IMR-90 (cell line): ENCODE measurements at regions not wholly inside any gene's neighbourhood (a gene's known extent, or its start where the extent isn't known, plus 50 kb on each side); places are given as distances from the start of the nearest gene placed in this dataset.

Experiments
- ATAC-seq: fragments of 200-7000 bp; cut with Tn5 transposase; 2 replicates; pipeline ENCODE4 v1.9.1; 2020; ENCODE audit warnings: low read depth, mild to moderate bottlenecking, moderate library complexity
- BruUV-seq: library from RNA; stranded (reverse); fragments of 400-500 nt; replicated peaks from 2 replicates; lab custom pipeline; 2021; lab: Mats Ljungman, UMichigan
- CTCF ChIA-PET: fragments of 300-600 bp; formaldehyde crosslinking; extraction: SDS; loops from one replicate; lab custom pipeline; 2021; ENCODE audit warnings: antibody characterized with exemption; lab: Yijun Ruan, JAX
- POLR2A ChIA-PET: fragments of 300-600 bp; sonication (Branson Sonifier 250); formaldehyde crosslinking; loops from one replicate; lab custom pipeline; 2022; ENCODE audit warnings: antibody characterized with exemption; ENCODE audit not compliant: unreplicated experiment; lab: Charles Lee
- DNase-seq: peaks from one replicate; pipeline ENCODE4 v3.0.0; 2013
- H2AFZ ChIP-seq: replicated peaks from 2 replicates; pipeline ENCODE3; 2013; ENCODE audit warnings: low read length, mild to moderate bottlenecking; ENCODE audit not compliant: poor library complexity
- H2AK5ac ChIP-seq: 2 replicates; pipeline ENCODE4 v1.6.1; 2013; ENCODE audit warnings: low read depth, low read length, inconsistent platforms
- H2AK9ac ChIP-seq: replicated peaks from 2 replicates; pipeline ENCODE3; 2013; ENCODE audit warnings: mild to moderate bottlenecking, low read depth, low read length, moderate library complexity; ENCODE audit not compliant: poor library complexity
- H2BK120ac ChIP-seq: 2 replicates; pipeline ENCODE4 v1.6.1; 2013; ENCODE audit warnings: low read depth, low read length, inconsistent platforms
- H2BK15ac ChIP-seq: 3 replicates; pipeline ENCODE4 v1.6.1; 2013; ENCODE audit warnings: low read depth, low read length, inconsistent platforms
- H2BK20ac ChIP-seq: 2 replicates; pipeline ENCODE4 v1.6.1; 2013; ENCODE audit warnings: low read depth, mild to moderate bottlenecking, inconsistent platforms, low read length, moderate library complexity
- H2BK5ac ChIP-seq: 2 replicates; pipeline ENCODE4 v1.6.1; 2013; ENCODE audit warnings: mild to moderate bottlenecking, low read depth, low read length, inconsistent platforms; ENCODE audit not compliant: poor library complexity, severe bottlenecking
- H3K14ac ChIP-seq: replicated peaks from 2 replicates; pipeline ENCODE4 v1.6.1; 2013; ENCODE audit warnings: low read depth, low read length, inconsistent platforms
- H3K18ac ChIP-seq: 2 replicates; pipeline ENCODE4 v1.6.1; 2013; ENCODE audit warnings: low read depth, low read length, control low read depth
- H3K23ac ChIP-seq: 2 replicates; pipeline ENCODE4 v1.6.1; 2013; ENCODE audit warnings: low read depth, low read length, inconsistent platforms
- H3K27ac ChIP-seq: 2 replicates; pipeline ENCODE4 v1.5.1; 2013; ENCODE audit warnings: mild to moderate bottlenecking, control low read depth, low read length; ENCODE audit not compliant: insufficient read depth
- H3K27me3 ChIP-seq: 2 replicates; pipeline ENCODE4 v1.6.1; 2013; ENCODE audit warnings: low read length; ENCODE audit not compliant: control insufficient read depth, insufficient read depth
- H3K36me3 ChIP-seq: 2 replicates; pipeline ENCODE4 v1.6.1; 2013; ENCODE audit warnings: low read length, mixed read lengths; ENCODE audit not compliant: control insufficient read depth, insufficient read depth
- H3K4ac ChIP-seq: 2 replicates; pipeline ENCODE4 v1.6.1; 2013; ENCODE audit warnings: low read depth, low read length, inconsistent platforms
- H3K4me1 ChIP-seq: 2 replicates; pipeline ENCODE4 v1.6.1; 2013; ENCODE audit warnings: low read length, mixed read lengths; ENCODE audit not compliant: control insufficient read depth, insufficient read depth
- H3K4me2 ChIP-seq: 2 replicates; pipeline ENCODE4 v1.6.1; 2013; ENCODE audit warnings: low read depth, mild to moderate bottlenecking, control low read depth, low read length, moderate library complexity
- H3K4me3 ChIP-seq: 2 replicates; pipeline ENCODE4 v1.5.1; 2013; ENCODE audit warnings: low read depth, mild to moderate bottlenecking, control low read depth, low read length, moderate library complexity; ENCODE audit not compliant: insufficient read depth
- H3K56ac ChIP-seq: 2 replicates; pipeline ENCODE4 v1.6.1; 2013; ENCODE audit warnings: low read length, inconsistent platforms; ENCODE audit not compliant: insufficient read depth; ENCODE audit errors: extremely low read depth
- H3K79me1 ChIP-seq, 2 experiments: 2 replicates each; pipeline ENCODE4 v1.6.1; 2013; ENCODE audit warnings: low read length in 2 of 2, inconsistent platforms in 1 of 2, low read depth in 1 of 2
- H3K9ac ChIP-seq: 2 replicates; pipeline ENCODE4 v1.6.1; 2013; ENCODE audit warnings: low read depth, low read length, control low read depth
- H3K9me1 ChIP-seq: 2 replicates; pipeline ENCODE4 v1.6.1; 2013; ENCODE audit warnings: low read length, inconsistent platforms; ENCODE audit not compliant: insufficient read depth
- H3K9me3 ChIP-seq: 2 replicates; pipeline ENCODE4 v1.6.1; 2013; ENCODE audit warnings: low read length; ENCODE audit not compliant: control insufficient read depth, insufficient read depth
- H4K20me1 ChIP-seq: 2 replicates; pipeline ENCODE4 v1.6.1; 2013; ENCODE audit warnings: low read length, inconsistent platforms; ENCODE audit not compliant: insufficient read depth
- H4K5ac ChIP-seq: 2 replicates; pipeline ENCODE4 v1.6.1; 2013; ENCODE audit warnings: mild to moderate bottlenecking, low read depth, low read length, control low read depth
- H4K8ac ChIP-seq, 2 experiments: 2 replicates each; pipeline ENCODE4 v1.6.1; 2013; ENCODE audit warnings: low read depth in 2 of 2, low read length in 2 of 2, control low read depth in 1 of 2, inconsistent platforms in 1 of 2
- H4K91ac ChIP-seq: 2 replicates; pipeline ENCODE4 v1.6.1; 2013; ENCODE audit warnings: low read depth, low read length, inconsistent platforms; ENCODE audit not compliant: insufficient read depth
- CEBPB ChIP-seq: IDR thresholded peaks from 2 replicates; pipeline ENCODE4 v1.6.1; 2012; ENCODE audit warnings: low read depth, low read length, improper control_type of control experiment
- ELK1 ChIP-seq: fragments of 150-350 bp; IDR thresholded peaks from 2 replicates; pipeline ENCODE4 v1.6.1; 2016; ENCODE audit warnings: low read depth, mild to moderate bottlenecking, low read length, moderate library complexity, borderline replicate concordance
- MAFK ChIP-seq: IDR thresholded peaks from 2 replicates; pipeline ENCODE4 v1.6.1; 2012; ENCODE audit warnings: low read depth, low read length, improper control_type of control experiment
- WGBS, 2 experiments: methylation state at CpG; one replicate each; pipeline versions ENCODE4 v1.1.5 to v1.1.7; 2013; ENCODE audit warnings: missing lambda C conversion rate in 2 of 2; ENCODE audit not compliant: insufficient read length in 1 of 2; ENCODE audit errors: extremely low coverage in 2 of 2; 5-methylcytosine and 5-hydroxymethylcytosine counted together
- dilution Hi-C: fragments of 300-500 bp; cut with HindIII; formaldehyde crosslinking; loops from one replicate; pipeline ENCODE4 v1.14.3; 2018; ENCODE audit warnings: low sequenced_read_pairs; ENCODE audit not compliant: unreplicated experiment
- in situ Hi-C: fragments of 300-500 bp; cut with MboI; formaldehyde crosslinking; loops from 3 replicates; pipeline ENCODE4 v1.14.3; 2019; ENCODE audit warnings: low sequenced_read_pairs, inconsistent platforms, mixed read lengths
- intact Hi-C: fragments of 100-400 bp; cut with micrococcal nuclease; formaldehyde crosslinking; loops from 2 replicates; pipeline ENCODE4 v1.10.0; 2022

DNA sequence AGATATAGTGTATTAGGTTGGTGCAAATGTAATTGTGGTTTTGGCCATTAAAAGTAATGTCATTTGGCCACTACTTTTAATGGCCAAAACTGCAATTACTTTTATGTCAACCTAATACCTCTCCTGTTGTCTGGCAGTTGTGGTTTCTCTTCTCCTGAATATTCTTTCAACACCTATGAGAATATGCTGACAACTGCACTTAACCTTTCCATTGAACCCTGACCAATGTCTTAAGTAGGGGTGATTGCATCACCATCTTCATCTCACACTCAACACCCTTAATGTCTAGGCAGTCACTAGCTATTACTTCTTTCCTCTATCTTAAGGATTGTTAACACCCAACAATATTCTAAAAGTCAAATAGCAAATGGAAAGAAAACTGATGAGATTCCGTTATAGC, 200.5 kb upstream of the HSF2 start:
- in situ Hi-C loops = loop anchor here (25.0 kb wide), 1 partner anchor 1137 kb away; no protein-coding TSS in a partner anchor
- H2BK20ac ChIP-seq = no peak overlapping the region
- WGBS, 2 experiments = no CpG with 5 or more reads among the region's 1 CpG

More for the DNA sequence above, 200.5 kb upstream of the HSF2 start:
- DNase-seq (no peak), ATAC-seq (no peak)
- Histone ChIP-seq H2BK15ac (no peak overlapping the region), H4K20me1 (no peaks in the 10 kb centered on the region), H3K56ac (no peak overlapping the region), H3K4me2 (no peak overlapping the region), H3K23ac (no peak overlapping the region), H3K4ac (no peak overlapping the region), H4K91ac (no peak overlapping the region), H3K9me3 (no peaks in the 10 kb centered on the region), H3K36me3 (no peaks in the 10 kb centered on the region), H3K27me3 (no peaks in the 10 kb centered on the region), H2AK5ac (no peak overlapping the region), H4K8ac (no peak overlapping the region), H3K18ac (no peak overlapping the region), H3K4me1 (no peaks in the 10 kb centered on the region), H2BK5ac (no peak overlapping the region), H4K5ac (no peak overlapping the region), H3K14ac (no peak overlapping the region), H3K9me1 (no peaks in the 10 kb centered on the region), H2AK9ac (no peak overlapping the region), H2AFZ (no peak overlapping the region), H3K4me3 (no peak overlapping the region), H3K79me1 (no peaks in the 10 kb centered on the region), H2BK120ac (no peak overlapping the region), H3K27ac (no peak overlapping the region), H3K9ac (no peak overlapping the region)
- BruUV-seq = no TSS peak
- ChIA-PET CTCF (no interaction called here), POLR2A (interaction anchor here (0.7 kb wide), 1 partner anchor 1315 kb away, joined by 3 read pairs; no protein-coding TSS in a partner anchor)
- intact Hi-C loops (loop anchor here (5.0 kb wide), 1 partner anchor 333 kb away; no protein-coding TSS in a partner anchor), dilution Hi-C loops (no loop called here)
- TF ChIP-seq CEBPB (peak; percentile 53; the same call in 1 of the 2 replicates), ELK1 (no peak), MAFK (peak; percentile 38)
